Hypothalamus (tissue), 51 donors: ENCODE measurements at regions not wholly inside any gene's neighbourhood (a gene's known extent, or its start where the extent isn't known, plus 50 kb on each side); places are given as distances from the start of the nearest gene placed in this dataset.
"Not testable (repeated sequence)": the region's sequence is repeated elsewhere in the genome, so short reads cannot be mapped to it uniquely, and the experiment has no call there.

Source experiments
- DNase-seq, 51 donors: peaks; one replicate each; lab custom pipeline; 2025; lab: John Stamatoyannopoulos, UW

DNA sequence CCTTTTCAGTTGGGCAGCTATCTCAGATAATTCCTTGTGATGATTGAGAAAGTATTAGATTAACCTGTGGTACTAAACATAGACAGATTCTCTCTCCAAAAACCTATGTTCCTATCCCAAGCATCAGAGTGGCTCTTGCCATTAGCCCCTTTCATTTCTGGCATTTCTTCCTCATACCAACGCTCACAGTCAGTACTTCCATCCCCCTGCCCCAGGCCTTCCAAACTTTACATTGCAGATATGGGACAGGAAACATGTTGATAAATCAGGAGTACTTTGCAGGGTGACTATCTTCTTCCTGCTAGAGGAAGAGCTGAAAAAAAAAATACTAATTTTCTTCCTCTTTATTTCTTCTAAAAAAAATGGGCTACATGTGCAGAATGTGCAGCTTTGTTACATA is 442.6 kb upstream of the RGMB start:
- no peak for DNase-seq

DNA sequence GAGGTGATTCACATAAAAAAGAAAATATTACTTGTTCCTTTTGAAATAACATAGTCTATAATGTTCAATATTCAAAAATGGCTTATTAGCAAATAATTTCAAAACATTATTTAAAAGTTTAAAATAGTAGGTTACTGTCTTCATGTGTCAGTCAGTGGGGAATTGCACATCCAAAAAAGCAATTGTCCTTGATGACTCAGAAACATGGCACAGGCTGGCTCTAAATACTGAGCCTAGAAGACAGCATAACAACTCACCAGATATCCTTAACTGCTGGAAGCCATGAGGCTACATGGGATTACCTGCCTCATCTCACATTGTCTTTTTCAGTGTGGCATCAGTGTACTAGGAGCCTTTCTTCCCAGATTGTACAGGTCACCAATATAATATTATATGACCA is 439.5 kb upstream of the RGMB start:
- DNase-seq, result no peak

- DNase-seq, result no peak
Measured at GRCh38 chr5:98334946-98335345, 438.5 kb upstream of the RGMB start.

DNA sequence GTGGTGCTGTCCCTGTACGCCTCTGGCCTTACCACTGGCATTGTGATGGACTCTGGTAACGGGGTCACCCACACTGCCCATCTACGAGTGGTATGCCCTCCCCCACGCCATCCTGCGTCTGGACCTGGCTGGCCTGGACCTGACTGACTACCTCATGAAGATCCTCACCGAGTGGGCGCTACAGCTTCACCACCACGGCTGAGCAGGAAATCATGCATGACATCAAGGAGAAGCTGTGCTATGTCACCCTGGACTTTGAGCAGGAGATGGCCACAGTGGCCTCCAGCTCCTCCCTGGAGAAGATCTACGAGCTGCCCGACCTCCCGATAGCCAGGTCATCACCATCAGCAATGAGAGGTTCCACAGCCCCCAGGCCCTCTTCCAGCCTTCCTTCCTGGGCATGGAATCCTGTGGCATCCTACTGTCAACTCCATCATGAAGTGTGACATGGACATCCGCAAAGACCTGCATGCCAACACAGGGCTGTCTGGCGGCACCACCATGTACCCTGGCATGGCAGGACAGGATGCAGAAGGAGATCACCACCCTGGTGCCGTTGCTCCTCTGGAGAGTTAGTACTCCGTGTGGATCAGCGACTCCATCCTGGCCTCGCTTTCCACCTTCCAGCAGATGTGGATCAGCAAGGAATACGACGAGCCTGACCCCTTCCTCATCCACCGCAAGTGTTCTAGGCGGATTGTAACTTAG is 434.2 kb upstream of the RGMB start:
- no peak for DNase-seq

DNA sequence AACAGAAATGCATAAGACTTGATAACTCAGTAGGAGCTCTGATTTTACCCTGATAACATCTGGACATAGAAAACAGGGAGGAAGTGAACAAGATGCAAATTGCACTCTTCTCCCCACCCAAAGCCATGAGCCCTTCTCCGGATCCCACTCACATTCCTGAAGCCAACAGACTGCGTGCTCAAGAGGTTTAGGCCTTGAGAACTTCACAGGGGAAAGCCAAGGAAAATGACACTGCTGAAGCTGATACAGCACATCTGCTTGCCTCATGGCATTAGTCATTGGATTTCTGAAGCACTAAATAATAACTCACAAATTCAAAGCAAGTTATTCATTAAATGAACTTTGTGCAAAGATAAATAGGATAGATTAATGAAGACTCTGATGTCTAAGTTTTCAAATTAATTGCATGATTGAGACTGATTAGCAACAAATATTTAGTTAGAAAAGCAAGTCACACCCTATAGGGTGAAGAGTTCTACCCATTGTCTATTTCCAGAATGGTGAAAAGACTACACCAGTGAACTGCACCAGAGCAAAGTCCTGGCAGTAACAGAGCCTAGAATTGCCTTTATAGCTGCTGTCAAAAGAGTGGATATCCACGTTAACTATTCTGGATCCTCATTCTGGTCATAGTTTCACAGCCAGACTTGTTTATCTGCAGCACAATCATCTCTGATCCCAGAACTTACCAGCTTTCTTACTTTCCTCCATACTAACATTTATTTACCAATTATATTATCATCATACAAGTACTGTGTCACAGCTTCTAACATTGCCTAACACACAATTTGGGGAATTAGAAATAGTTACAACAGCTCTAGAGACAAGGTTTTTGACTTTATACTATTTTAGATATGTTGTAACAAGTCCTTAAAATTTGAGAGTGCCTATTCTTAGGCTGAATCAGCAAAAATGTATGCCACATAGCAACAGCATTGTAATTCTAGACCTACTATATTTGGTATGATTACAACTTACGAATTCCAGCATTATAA is 432.1 kb upstream of the RGMB start:
- DNase-seq, result no peak

- not testable (repeated sequence) for DNase-seq
Measured at GRCh38 chr5:98342958-98343660, 430.4 kb upstream of the RGMB start.

DNA sequence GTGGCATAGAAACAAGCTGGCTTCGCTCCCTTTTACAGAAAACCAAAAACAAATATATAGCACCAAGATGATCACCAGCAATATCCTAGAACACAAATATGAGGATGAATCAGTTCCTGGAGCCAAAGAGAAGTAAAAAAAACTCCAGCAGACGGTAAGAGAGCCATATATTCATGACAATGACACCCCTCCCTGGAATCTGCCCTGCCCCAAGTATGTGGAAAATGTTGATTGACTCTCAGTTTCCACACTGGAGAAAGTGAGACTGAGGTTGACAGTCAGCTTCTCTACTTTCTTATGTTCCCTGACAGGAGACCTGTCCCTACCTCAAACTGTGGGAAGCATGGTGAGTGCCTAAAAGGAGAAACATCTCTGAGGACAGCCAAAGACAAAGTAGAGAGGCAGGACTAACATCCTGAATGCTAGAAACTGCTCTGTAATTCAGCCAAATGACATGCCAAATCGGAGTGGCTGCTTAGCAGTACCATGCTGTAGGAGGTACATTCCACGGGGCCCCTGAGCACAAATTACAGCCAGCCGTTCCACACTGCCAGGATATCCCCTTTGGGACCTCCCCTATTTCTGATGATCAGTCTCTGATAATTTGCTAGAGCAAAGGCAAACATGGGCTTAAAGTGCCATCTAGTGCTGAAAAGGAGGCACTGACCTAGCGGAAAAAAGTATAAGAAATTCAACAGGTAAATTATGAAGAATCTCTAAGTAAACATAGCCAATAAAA is 424.0 kb upstream of the RGMB start:
- DNase-seq, result no peak

DNA sequence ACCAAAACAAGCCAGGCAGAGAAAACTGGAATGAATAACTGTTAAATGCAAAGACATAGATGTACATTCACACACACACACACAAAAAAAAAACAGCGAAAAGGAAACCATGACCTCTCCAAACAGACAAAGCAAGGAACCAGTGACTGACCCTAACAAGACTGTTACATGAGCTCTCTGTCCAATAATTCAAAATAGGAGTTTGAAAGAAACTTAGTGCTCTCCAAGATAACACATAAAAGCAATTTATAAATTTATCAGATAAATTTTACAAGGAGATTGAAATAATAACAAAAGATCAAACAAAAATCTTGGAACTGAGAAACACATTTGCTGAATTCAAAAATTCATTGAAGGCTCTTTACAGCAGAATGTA is 423.5 kb upstream of the RGMB start:
- no peak for DNase-seq

GRCh38 chr5:98354922-98355321 is 418.5 kb upstream of the RGMB start:
- no peak for DNase-seq

- DNase-seq, result no peak
Measured at GRCh38 chr5:98360548-98360947, 412.9 kb upstream of the RGMB start.

DNA sequence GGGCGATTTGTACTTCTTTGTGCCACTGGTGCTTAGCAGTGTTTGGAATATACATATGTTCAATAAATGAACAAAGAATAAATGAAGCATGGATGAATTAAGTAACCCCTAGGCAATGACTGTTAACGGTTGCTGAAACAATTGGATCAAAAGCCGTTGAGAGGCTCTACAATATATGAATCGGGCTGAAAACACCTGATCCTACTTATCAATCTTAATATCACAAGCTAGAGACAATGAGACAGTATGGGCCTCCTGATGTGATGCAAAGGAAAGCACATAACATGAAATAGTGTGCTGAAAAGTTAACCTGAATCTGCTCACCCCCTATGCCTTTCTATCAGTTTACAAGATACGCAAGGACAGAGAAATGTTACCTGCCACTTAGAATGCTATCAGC is 410.3 kb upstream of the RGMB start:
- no peak for DNase-seq

GRCh38 chr5:98364549-98364948 is 408.9 kb upstream of the RGMB start:
- DNase-seq, result no peak

DNA sequence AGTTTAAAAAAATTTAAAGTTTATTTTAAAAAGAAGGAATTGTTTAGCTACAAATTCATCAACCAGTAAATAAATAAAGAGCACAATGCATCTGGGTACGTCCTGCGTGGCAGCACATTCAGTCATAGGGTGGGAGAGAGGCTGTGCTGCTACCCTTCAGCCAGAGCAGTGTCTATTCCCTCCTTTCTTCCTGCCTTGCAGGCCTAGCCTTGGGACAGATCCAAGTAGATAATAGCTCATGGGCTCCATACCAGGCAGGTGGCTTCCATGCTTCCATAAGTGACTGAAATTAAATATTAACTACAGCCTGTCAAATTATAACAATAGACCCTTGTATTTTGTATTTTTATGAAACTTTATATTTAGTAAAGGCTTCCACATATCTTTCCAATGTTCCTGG is 408.3 kb upstream of the RGMB start:
- DNase-seq, result no peak

DNA sequence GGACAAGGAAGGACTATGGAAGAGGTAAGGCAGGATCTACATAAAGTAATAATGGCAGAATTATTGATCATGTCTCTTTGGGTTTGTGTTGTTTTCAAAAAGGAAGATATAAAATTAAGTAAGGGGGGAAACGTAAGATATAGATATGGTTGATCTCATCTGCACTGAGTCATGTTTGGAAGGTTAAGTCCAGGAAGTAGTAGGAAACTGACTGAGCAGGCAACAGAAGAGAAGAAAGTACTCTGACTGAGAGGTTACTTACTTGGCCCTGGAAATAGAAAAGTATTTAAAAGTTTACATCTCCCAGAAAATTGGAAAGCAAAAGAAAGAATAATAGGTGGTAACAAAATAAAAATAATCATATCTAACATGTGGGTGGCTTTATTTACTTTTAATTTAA is 405.3 kb upstream of the RGMB start:
- no peak for DNase-seq

GRCh38 chr5:98372351-98372750 is 401.1 kb upstream of the RGMB start:
- no peak for DNase-seq

GRCh38 chr5:98391921-98392625 is 381.4 kb upstream of the RGMB start:
- DNase-seq, result no peak

GRCh38 chr5:98393205-98393604 is 380.3 kb upstream of the RGMB start:
- DNase-seq, result not testable (repeated sequence)

GRCh38 chr5:98397081-98397480 is 376.4 kb upstream of the RGMB start:
- no peak for DNase-seq

DNA sequence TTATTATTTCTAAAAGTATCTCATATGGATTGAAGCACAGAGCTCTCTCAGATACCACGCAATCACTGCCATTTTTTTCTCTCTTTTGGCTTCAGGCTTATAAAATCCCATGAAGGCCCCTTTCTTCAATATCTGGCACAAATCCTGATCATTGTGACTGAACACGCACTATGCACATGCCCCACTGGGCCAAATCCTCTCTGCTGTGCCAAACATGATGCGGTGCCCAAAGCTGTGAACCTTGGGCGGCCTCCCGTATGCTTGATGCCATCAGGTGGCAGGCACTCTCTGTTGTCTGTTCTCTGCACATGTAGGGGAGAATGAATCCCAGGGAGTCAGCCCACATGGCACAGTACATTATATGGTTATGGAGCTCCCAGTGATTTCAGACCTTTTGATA is 375.0 kb upstream of the RGMB start:
- peak in 13 of 51 donors; percentile 0 to 37 (median 6) for DNase-seq

- DNase-seq, result no peak
Measured at GRCh38 chr5:98401656-98402055, 371.8 kb upstream of the RGMB start.
